Nephron progenitor cell (in vitro differentiated cells): ENCODE measurements at regions not wholly inside any gene's neighbourhood (a gene's known extent, or its start where the extent isn't known, plus 50 kb on each side); places are given as distances from the start of the nearest gene placed in this dataset.

Experiments used
- DNase-seq: peaks from one replicate; pipeline ENCODE4 v3.0.0; 2021
- H3K27ac Mint-ChIP-seq: 2 replicates; pipeline ENCODE4 v1.8.0; 2021; ENCODE audit warnings: mild to moderate bottlenecking, moderate library complexity, mixed read lengths
- H3K27me3 Mint-ChIP-seq: 2 replicates; pipeline ENCODE4 v1.8.0; 2021; ENCODE audit warnings: mild to moderate bottlenecking, low read depth, mixed read lengths; ENCODE audit not compliant: poor library complexity
- H3K36me3 Mint-ChIP-seq: 2 replicates; pipeline ENCODE4 v1.8.0; 2021; ENCODE audit warnings: low read depth, mixed read lengths
- H3K4me1 Mint-ChIP-seq: 2 replicates; pipeline ENCODE4 v1.8.0; 2021; ENCODE audit warnings: mixed read lengths
- H3K4me3 Mint-ChIP-seq: 2 replicates; pipeline ENCODE4 v1.8.0; 2021; ENCODE audit warnings: mild to moderate bottlenecking, moderate library complexity, mixed read lengths
- H3K9me3 Mint-ChIP-seq: 2 replicates; pipeline ENCODE4 v1.8.0; 2021; ENCODE audit warnings: mild to moderate bottlenecking, moderate library complexity, mixed read lengths
- CTCF ChIP-seq: fragments of 200-600 bp; sonication (generic); IDR thresholded peaks from 2 replicates; pipeline ENCODE4 v1.5.0; 2021; ENCODE audit warnings: antibody characterized with exemption

GRCh38 chr2:12584338-12584737 lies 132.4 kb upstream of the TRIB2 start:
- peaks cover 6% of the 10 kb centered on the region for H3K4me1 Mint-ChIP-seq
- H3K27ac Mint-ChIP-seq: no peak overlapping the region
- H3K36me3 Mint-ChIP-seq: no peaks in the 10 kb centered on the region
- H3K27me3 Mint-ChIP-seq: peaks cover 6% of the 10 kb centered on the region
- TF ChIP-seq CTCF: no peak
- H3K4me3 Mint-ChIP-seq: no peak overlapping the region
- no peaks in the 10 kb centered on the region for H3K9me3 Mint-ChIP-seq
- no peak for DNase-seq

GRCh38 chr2:12585784-12586183 lies 131.0 kb upstream of the TRIB2 start:
- H3K9me3 Mint-ChIP-seq: no peaks in the 10 kb centered on the region
- H3K4me3 Mint-ChIP-seq: no peak overlapping the region
- DNase-seq: no peak
- H3K27me3 Mint-ChIP-seq: peaks cover 6% of the 10 kb centered on the region
- no peaks in the 10 kb centered on the region for H3K36me3 Mint-ChIP-seq
- no peak for TF ChIP-seq CTCF
- peaks cover 18% of the 10 kb centered on the region for H3K4me1 Mint-ChIP-seq
- H3K27ac Mint-ChIP-seq: no peak overlapping the region

DNA sequence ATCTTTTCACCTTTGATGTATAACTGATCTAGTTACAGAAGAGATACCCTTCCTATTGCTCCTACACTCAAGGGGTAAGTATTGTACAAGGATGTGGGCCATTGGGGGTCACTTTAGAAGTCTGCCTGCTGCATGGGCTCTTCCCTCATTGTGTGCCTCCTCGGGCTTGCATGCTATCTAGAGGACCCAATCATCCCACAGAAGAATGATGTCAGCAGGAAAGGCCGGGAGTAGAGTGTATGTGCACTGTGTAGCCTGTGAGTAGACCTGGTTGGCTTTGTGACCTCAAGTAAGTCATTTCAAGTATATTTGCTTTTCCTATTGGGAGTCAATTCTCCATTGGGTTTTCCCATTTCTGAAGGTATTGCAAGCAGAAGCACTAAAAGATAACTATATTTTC lies 129.5 kb upstream of the TRIB2 start:
- Mint-ChIP-seq H3K9me3 (no peaks in the 10 kb centered on the region), H3K4me3 (no peak overlapping the region), H3K27me3 (peaks cover under 1% of the 10 kb centered on the region), H3K27ac (no peak overlapping the region), H3K4me1 (peaks cover 18% of the 10 kb centered on the region), H3K36me3 (no peaks in the 10 kb centered on the region)
- no peak for DNase-seq
- TF ChIP-seq CTCF: no peak

- no peak for DNase-seq
- H3K9me3 Mint-ChIP-seq: no peaks in the 10 kb centered on the region
- H3K27me3 Mint-ChIP-seq: no peaks in the 10 kb centered on the region
- H3K4me3 Mint-ChIP-seq: no peak overlapping the region
- H3K36me3 Mint-ChIP-seq: no peaks in the 10 kb centered on the region
- H3K4me1 Mint-ChIP-seq: peaks cover 18% of the 10 kb centered on the region
- TF ChIP-seq CTCF: no peak
- H3K27ac Mint-ChIP-seq: no peak overlapping the region
Measured at GRCh38 chr2:12587729-12588522, 128.8 kb upstream of the TRIB2 start.

DNA sequence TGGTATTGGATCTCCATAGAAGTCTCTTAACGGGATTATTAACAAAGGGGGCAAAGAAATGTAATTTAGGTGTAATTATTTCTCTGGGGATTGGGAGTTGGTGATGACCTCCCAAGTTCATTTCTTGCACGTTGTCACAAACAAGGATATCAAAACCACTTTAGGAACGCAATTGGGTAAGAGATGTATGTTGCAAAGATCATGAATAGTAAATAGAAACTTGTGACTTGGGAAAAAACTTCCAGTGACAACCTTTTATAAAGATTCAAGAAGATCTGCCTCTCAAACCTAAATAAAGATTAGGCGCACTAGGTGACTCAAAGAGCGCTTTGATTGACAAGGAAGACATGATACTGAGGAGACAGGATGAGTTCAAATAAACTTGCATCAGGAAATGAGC lies 127.8 kb upstream of the TRIB2 start:
- Mint-ChIP-seq H3K27me3 (no peaks in the 10 kb centered on the region), H3K27ac (no peak overlapping the region)
- no peak for TF ChIP-seq CTCF

GRCh38 chr2:12589802-12590320 lies 126.9 kb upstream of the TRIB2 start:
- H3K4me3 Mint-ChIP-seq: no peak overlapping the region
- H3K4me1 Mint-ChIP-seq: peaks cover 18% of the 10 kb centered on the region
- no peaks in the 10 kb centered on the region for H3K27me3 Mint-ChIP-seq
- no peak for DNase-seq
- H3K9me3 Mint-ChIP-seq: no peaks in the 10 kb centered on the region
- H3K36me3 Mint-ChIP-seq: no peaks in the 10 kb centered on the region
- no peak overlapping the region for H3K27ac Mint-ChIP-seq
- TF ChIP-seq CTCF: no peak

More for the DNA sequence above, 127.8 kb upstream of the TRIB2 start:
- Mint-ChIP-seq H3K4me1 (peaks cover 18% of the 10 kb centered on the region), H3K9me3 (no peaks in the 10 kb centered on the region), H3K36me3 (no peaks in the 10 kb centered on the region), H3K4me3 (no peak overlapping the region)
- DNase-seq: no peak
